ENCODE measurements at regions not wholly inside any gene's neighbourhood (a gene's known extent, or its start where the extent isn't known, plus 50 kb on each side); places are given as distances from the start of the nearest gene placed in this dataset.

DNA sequence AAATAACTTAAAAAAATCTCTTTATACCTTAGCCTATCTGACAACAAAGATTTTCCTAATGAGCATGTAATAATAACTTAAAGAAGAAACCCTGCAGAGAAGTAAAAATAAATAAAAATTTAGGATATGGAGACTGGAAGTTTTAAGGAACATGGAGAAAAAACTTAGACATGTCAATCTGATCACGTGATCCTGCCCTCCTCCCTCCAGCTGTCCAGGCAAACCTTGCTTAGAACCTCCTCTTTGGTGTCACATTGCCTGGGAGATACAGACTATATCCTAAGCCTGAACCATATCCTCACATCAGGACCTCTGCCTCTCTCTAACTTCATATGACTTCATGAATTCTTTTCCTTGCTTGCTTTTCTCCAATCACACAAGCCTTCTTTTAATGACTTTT is 275.5 kb downstream of the CNTN3 start:
- no peak overlapping the region for H3K4me3 ChIP-seq (ENCODE audit: low read length)
- no peaks in the 10 kb centered on the region for H3K27me3 ChIP-seq (ENCODE audit: control insufficient read depth, insufficient read depth, low read length)
- no peak overlapping the region for H3K27ac ChIP-seq (ENCODE audit: low read length)
- no CpG with 5 or more reads among the region's 1 CpG for WGBS (ENCODE audit: insufficient coverage, insufficient read length)
- no peaks in the 10 kb centered on the region for H3K36me3 ChIP-seq (ENCODE audit: control insufficient read depth, insufficient read depth, low read length)
- H3K9me3 ChIP-seq (ENCODE audit: control insufficient read depth, insufficient read depth, low read length): no peaks in the 10 kb centered on the region
- no peak for DNase-seq (ENCODE audit: low read depth, low spot score)
- H3K4me1 ChIP-seq (ENCODE audit: control insufficient read depth, insufficient read depth, low read length): no peaks in the 10 kb centered on the region

DNA sequence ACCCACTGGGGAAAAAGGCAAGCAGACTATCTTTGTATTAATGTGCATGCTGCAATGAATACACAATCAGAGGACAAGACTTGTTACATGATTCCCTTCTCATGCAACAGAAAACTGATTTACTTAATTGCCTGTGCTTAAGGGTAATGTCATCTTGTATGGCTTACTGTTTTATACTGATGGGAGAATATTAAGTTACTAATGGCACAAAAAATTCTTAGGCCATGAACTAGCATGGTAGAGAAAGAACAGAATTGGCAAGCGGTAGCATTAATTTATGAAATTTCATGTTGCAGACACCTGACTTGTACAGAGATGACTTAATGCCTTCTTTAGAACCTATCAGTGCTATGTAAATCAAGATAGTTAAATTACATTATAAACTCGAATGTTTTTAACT is 282.3 kb downstream of the CNTN3 start:
- WGBS (ENCODE audit: insufficient coverage, insufficient read length): no CpG with 5 or more reads among the region's 2 CpGs
- Histone ChIP-seq H3K36me3 (ENCODE audit: control insufficient read depth, insufficient read depth, low read length) (no peaks in the 10 kb centered on the region), H3K9me3 (ENCODE audit: control insufficient read depth, insufficient read depth, low read length) (no peaks in the 10 kb centered on the region), H3K27ac (ENCODE audit: low read length) (no peak overlapping the region), H3K4me1 (ENCODE audit: control insufficient read depth, insufficient read depth, low read length) (no peaks in the 10 kb centered on the region), H3K4me3 (ENCODE audit: low read length) (no peak overlapping the region), H3K27me3 (ENCODE audit: control insufficient read depth, insufficient read depth, low read length) (no peaks in the 10 kb centered on the region)
- DNase-seq (ENCODE audit: low read depth, low spot score): no peak

DNA sequence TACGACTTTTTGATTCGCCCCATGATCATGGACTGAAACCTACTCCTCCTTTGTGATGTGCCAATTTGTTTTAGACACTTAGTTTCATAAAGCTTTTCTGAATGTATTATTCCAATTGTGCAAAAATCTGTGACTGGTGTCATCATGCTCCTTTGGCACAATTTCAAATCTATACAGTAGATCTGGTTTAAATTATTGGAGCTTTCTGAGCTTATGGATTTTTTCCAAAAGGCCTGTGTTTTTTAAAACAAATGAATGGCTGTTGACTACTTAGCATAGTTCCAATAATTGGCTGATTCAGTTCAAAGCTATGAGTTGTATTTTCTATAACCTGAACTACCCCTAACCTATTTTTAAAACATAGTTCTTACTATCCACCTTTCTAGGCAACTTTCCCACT is 282.7 kb downstream of the CNTN3 start:
- DNase-seq (ENCODE audit: low read depth, low spot score): no peak
- Histone ChIP-seq H3K36me3 (ENCODE audit: control insufficient read depth, insufficient read depth, low read length) (no peaks in the 10 kb centered on the region), H3K27ac (ENCODE audit: low read length) (no peak overlapping the region), H3K4me1 (ENCODE audit: control insufficient read depth, insufficient read depth, low read length) (no peaks in the 10 kb centered on the region), H3K27me3 (ENCODE audit: control insufficient read depth, insufficient read depth, low read length) (no peaks in the 10 kb centered on the region), H3K4me3 (ENCODE audit: low read length) (no peak overlapping the region), H3K9me3 (ENCODE audit: control insufficient read depth, insufficient read depth, low read length) (no peaks in the 10 kb centered on the region)
- no CpG with 5 or more reads among the region's 2 CpGs for WGBS (ENCODE audit: insufficient coverage, insufficient read length)

DNA sequence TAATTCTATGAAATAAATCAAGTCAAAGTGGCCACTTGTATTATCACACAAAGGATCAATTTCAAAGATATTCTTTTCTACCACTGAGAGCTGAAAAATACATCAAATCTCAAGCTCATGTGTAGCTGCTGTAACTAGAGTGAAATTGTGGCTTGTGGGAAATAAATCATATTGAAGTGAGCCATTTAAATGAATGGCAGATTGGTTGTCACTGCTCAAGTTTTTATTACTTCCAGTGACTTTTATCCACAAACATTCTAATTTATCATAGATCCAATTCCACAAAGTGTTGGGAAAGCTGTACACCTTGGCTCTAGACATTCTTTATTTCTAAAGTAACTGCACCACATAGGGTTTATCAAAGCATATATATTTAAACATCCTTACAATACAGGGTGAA is 285.4 kb downstream of the CNTN3 start:
- no peak for DNase-seq (ENCODE audit: low read depth, low spot score)
- Histone ChIP-seq H3K4me3 (ENCODE audit: low read length) (no peak overlapping the region), H3K9me3 (ENCODE audit: control insufficient read depth, insufficient read depth, low read length) (no peaks in the 10 kb centered on the region), H3K27me3 (ENCODE audit: control insufficient read depth, insufficient read depth, low read length) (no peaks in the 10 kb centered on the region), H3K27ac (ENCODE audit: low read length) (no peak overlapping the region), H3K36me3 (ENCODE audit: control insufficient read depth, insufficient read depth, low read length) (no peaks in the 10 kb centered on the region), H3K4me1 (ENCODE audit: control insufficient read depth, insufficient read depth, low read length) (no peaks in the 10 kb centered on the region)

DNA sequence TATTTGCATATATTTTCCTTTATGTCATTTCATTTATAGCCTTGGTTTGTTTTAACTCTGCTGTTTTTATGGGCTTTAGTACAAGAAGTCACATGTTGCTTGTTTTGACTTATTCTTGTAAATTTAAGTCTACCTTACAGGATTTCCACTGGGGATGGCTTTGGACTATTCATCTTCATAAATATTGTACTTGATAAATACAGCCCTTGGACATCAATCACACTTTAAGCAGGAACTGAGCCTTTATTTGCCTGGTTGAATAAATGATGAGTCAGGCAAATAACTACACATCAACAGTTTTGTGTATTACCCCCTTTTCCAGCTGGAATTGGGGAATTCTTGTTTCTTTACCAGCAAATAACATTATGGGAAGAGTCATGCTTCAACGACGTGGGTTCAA is 286.0 kb downstream of the CNTN3 start:
- no peaks in the 10 kb centered on the region for H3K27me3 ChIP-seq (ENCODE audit: control insufficient read depth, insufficient read depth, low read length)
- H3K4me3 ChIP-seq (ENCODE audit: low read length): no peak overlapping the region
- no peaks in the 10 kb centered on the region for H3K4me1 ChIP-seq (ENCODE audit: control insufficient read depth, insufficient read depth, low read length)
- no peaks in the 10 kb centered on the region for H3K36me3 ChIP-seq (ENCODE audit: control insufficient read depth, insufficient read depth, low read length)
- no CpG with 5 or more reads among the region's 2 CpGs for WGBS (ENCODE audit: insufficient coverage, insufficient read length)
- DNase-seq (ENCODE audit: low read depth, low spot score): no peak
- H3K9me3 ChIP-seq (ENCODE audit: control insufficient read depth, insufficient read depth, low read length): no peaks in the 10 kb centered on the region
- H3K27ac ChIP-seq (ENCODE audit: low read length): no peak overlapping the region

DNA sequence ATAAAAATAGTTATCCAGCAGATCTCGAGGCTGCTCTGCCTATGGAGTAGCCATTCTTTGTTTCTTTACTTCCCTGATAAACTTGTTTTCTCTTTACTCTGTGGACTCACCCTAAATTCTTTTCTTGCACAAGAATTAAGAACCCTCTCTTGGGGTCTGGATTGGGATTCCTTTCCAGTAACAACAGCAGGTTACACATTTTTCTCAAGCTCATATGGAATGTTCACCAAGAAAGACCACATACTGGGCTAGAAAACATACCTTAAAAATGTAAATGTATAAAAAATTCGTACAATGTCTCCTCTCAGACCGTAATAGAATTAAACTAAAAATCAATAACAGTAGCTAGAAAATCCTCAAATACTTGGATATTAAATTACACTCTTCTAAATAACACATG is 299.2 kb downstream of the CNTN3 start:
- DNase-seq (ENCODE audit: low read depth, low spot score): no peak
- no CpG with 5 or more reads among the region's 3 CpGs for WGBS (ENCODE audit: insufficient coverage, insufficient read length)
- Histone ChIP-seq H3K36me3 (ENCODE audit: control insufficient read depth, insufficient read depth, low read length) (no peaks in the 10 kb centered on the region), H3K27ac (ENCODE audit: low read length) (no peak overlapping the region), H3K4me1 (ENCODE audit: control insufficient read depth, insufficient read depth, low read length) (no peaks in the 10 kb centered on the region; the same call in 1 of the 2 replicates), H3K4me3 (ENCODE audit: low read length) (no peak overlapping the region), H3K9me3 (ENCODE audit: control insufficient read depth, insufficient read depth, low read length) (no peaks in the 10 kb centered on the region), H3K27me3 (ENCODE audit: control insufficient read depth, insufficient read depth, low read length) (no peaks in the 10 kb centered on the region)

DNA sequence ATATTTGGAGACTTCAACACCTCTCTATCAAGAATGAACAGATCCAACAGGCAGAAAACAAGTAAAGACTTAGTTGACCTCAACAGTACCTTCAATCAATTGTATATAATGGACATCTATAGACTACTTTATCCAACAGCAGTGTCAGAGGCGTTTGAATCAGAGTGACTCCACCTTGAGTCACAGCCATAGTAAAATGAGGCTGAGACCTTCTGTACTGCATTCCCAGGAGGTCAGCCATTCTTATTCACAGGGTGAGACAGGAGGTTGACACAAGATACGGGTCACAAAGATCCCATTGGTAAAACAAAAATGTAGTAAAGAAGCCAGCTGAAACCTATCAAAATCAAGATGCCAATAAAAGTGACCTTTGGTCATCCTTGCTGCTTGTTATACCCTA is 299.8 kb downstream of the CNTN3 start:
- Histone ChIP-seq H3K4me1 (ENCODE audit: control insufficient read depth, insufficient read depth, low read length) (no peaks in the 10 kb centered on the region; the same call in 1 of the 2 replicates), H3K4me3 (ENCODE audit: low read length) (no peak overlapping the region), H3K36me3 (ENCODE audit: control insufficient read depth, insufficient read depth, low read length) (no peaks in the 10 kb centered on the region), H3K9me3 (ENCODE audit: control insufficient read depth, insufficient read depth, low read length) (no peaks in the 10 kb centered on the region), H3K27me3 (ENCODE audit: control insufficient read depth, insufficient read depth, low read length) (no peaks in the 10 kb centered on the region), H3K27ac (ENCODE audit: low read length) (no peak overlapping the region)
- no peak for DNase-seq (ENCODE audit: low read depth, low spot score)
- no CpG with 5 or more reads among the region's 2 CpGs for WGBS (ENCODE audit: insufficient coverage, insufficient read length)

DNA sequence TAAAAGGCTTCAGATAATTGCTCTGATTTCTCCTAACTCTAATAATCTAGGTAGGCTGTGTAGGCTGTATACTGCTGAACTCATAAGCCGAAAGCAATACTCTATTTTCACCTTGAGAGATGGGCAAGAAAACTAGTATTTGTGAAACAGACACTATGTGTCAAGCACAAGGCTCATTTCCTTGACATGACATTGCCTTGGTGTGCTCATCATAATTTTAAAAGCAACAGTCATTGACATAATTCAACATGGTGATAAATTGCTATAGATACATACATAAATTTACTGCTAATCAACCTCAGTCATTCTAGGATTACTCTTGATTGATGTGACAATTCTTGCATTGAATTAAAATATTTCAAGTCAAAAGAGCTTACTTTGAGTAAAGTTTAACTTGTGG is 304.7 kb downstream of the CNTN3 start:
- Histone ChIP-seq H3K4me3 (ENCODE audit: low read length) (no peak overlapping the region), H3K4me1 (ENCODE audit: control insufficient read depth, insufficient read depth, low read length) (no peaks in the 10 kb centered on the region; the same call in 1 of the 2 replicates), H3K9me3 (ENCODE audit: control insufficient read depth, insufficient read depth, low read length) (no peaks in the 10 kb centered on the region), H3K36me3 (ENCODE audit: control insufficient read depth, insufficient read depth, low read length) (no peaks in the 10 kb centered on the region), H3K27me3 (ENCODE audit: control insufficient read depth, insufficient read depth, low read length) (no peaks in the 10 kb centered on the region), H3K27ac (ENCODE audit: low read length) (no peak overlapping the region)
- no peak for DNase-seq (ENCODE audit: low read depth, low spot score)
- no CpG with 5 or more reads among the region's 1 CpG for WGBS (ENCODE audit: insufficient coverage, insufficient read length)

DNA sequence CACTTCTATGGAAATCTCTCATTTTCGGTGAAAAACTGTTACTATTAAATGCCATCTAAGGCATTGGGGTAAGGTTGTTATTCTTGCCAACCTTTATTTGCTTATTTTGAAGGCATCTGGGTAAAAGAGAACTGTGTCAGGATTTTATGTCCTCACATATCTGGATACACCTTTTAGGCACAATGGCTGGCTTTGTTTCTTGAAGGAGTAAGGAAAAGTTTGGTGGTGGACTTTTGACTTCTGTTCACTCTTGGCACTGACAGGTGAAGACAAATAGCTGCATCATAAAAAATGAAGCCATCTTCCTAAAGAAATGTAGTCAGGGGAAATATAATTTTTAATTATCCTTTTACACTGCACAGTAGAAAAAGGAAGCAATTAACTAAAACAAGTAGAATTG is 310.0 kb downstream of the CNTN3 start:
- Histone ChIP-seq H3K27ac (ENCODE audit: low read length) (no peak overlapping the region), H3K9me3 (ENCODE audit: control insufficient read depth, insufficient read depth, low read length) (no peaks in the 10 kb centered on the region), H3K27me3 (ENCODE audit: control insufficient read depth, insufficient read depth, low read length) (no peaks in the 10 kb centered on the region), H3K4me3 (ENCODE audit: low read length) (no peak overlapping the region), H3K4me1 (ENCODE audit: control insufficient read depth, insufficient read depth, low read length) (no peaks in the 10 kb centered on the region), H3K36me3 (ENCODE audit: control insufficient read depth, insufficient read depth, low read length) (no peaks in the 10 kb centered on the region)
- no CpG with 5 or more reads among the region's 1 CpG for WGBS (ENCODE audit: insufficient coverage, insufficient read length)
- DNase-seq (ENCODE audit: low read depth, low spot score): no peak

DNA sequence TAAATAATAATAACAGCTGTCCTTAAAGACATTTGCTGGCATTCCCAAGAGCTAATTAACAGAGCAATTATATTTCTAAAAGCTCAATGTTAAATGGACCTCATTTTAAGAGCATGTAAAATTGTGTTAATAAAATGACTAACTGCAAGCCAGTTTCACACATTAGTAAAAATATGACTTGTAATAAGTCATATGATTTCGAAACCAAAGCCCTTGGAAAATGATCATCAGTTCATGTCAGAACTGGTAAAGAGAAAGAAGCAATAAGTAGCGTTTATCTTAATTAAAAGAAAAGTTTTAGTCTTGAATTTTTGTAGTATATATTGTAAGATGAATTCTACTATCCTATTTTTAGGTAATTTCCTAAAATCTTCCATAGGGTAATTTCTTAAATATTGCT is 310.7 kb downstream of the CNTN3 start:
- no peak overlapping the region for H3K4me3 ChIP-seq (ENCODE audit: low read length)
- H3K27ac ChIP-seq (ENCODE audit: low read length): no peak overlapping the region
- no peak for DNase-seq (ENCODE audit: low read depth, low spot score)
- H3K9me3 ChIP-seq (ENCODE audit: control insufficient read depth, insufficient read depth, low read length): no peaks in the 10 kb centered on the region
- H3K4me1 ChIP-seq (ENCODE audit: control insufficient read depth, insufficient read depth, low read length): no peaks in the 10 kb centered on the region
- H3K36me3 ChIP-seq (ENCODE audit: control insufficient read depth, insufficient read depth, low read length): no peaks in the 10 kb centered on the region
- H3K27me3 ChIP-seq (ENCODE audit: control insufficient read depth, insufficient read depth, low read length): no peaks in the 10 kb centered on the region
- no CpG with 5 or more reads among the region's 2 CpGs for WGBS (ENCODE audit: insufficient coverage, insufficient read length)

DNA sequence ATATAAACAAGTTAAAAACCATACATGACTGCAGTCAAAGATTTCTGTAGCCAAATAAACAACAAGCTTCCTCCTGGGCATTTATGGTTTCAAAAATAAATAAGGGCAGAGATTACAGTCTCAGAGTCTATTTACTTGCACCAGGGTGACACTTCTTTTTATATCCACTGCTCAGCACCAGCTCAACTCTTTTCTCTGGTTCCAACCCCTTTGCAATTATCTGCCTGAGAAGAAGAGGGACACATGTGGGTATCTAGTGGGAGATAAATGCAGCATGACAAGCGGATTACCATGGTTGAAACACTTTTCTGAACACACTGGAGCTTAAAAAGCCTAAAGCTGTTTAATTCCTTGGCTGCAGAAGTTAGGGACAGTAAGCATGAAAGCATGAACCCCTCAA is 311.5 kb downstream of the CNTN3 start:
- H3K27ac ChIP-seq (ENCODE audit: low read length): no peak overlapping the region
- no peaks in the 10 kb centered on the region for H3K27me3 ChIP-seq (ENCODE audit: control insufficient read depth, insufficient read depth, low read length)
- no CpG with 5 or more reads among the region's 1 CpG for WGBS (ENCODE audit: insufficient coverage, insufficient read length)
- no peaks in the 10 kb centered on the region for H3K9me3 ChIP-seq (ENCODE audit: control insufficient read depth, insufficient read depth, low read length)
- no peaks in the 10 kb centered on the region for H3K4me1 ChIP-seq (ENCODE audit: control insufficient read depth, insufficient read depth, low read length)
- no peaks in the 10 kb centered on the region for H3K36me3 ChIP-seq (ENCODE audit: control insufficient read depth, insufficient read depth, low read length)
- H3K4me3 ChIP-seq (ENCODE audit: low read length): no peak overlapping the region
- no peak for DNase-seq (ENCODE audit: low read depth, low spot score)
